ENCODE measurements at regions not wholly inside any gene's neighbourhood (a gene's known extent, or its start where the extent isn't known, plus 50 kb on each side); places are given as distances from the start of the nearest gene placed in this dataset.

- in situ Hi-C loops (cut with HindIII; ENCODE audit: low pct_ligation_motif_present, low pct_unique_long_range_greater_than_20kb, low sequenced_read_pairs): no loop called here
- no peak for DNase-seq
These were observed 254.1 kb upstream of the IRX4 start for GRCh38 chr5:2136728-2137333.

- DNase-seq: no peak
- in situ Hi-C loops (cut with HindIII; ENCODE audit: low pct_ligation_motif_present, low pct_unique_long_range_greater_than_20kb, low sequenced_read_pairs): no loop called here
These were observed 253.1 kb upstream of the IRX4 start for GRCh38 chr5:2135833-2136232.

- in situ Hi-C loops (cut with HindIII; ENCODE audit: low pct_ligation_motif_present, low pct_unique_long_range_greater_than_20kb, low sequenced_read_pairs): no loop called here
These were observed 252.6 kb upstream of the IRX4 start for GRCh38 chr5:2135354-2135753.

GRCh38 chr5:2134543-2135292 lies 252.0 kb upstream of the IRX4 start:
- in situ Hi-C loops (cut with HindIII; ENCODE audit: low pct_ligation_motif_present, low pct_unique_long_range_greater_than_20kb, low sequenced_read_pairs): no loop called here
- no peak for DNase-seq

More at GRCh38 chr5:2135354-2135753, 252.6 kb upstream of the IRX4 start:
- no peak for DNase-seq

GRCh38 chr5:2133936-2134335 lies 251.2 kb upstream of the IRX4 start:
- DNase-seq: no peak
- in situ Hi-C loops (cut with HindIII; ENCODE audit: low pct_ligation_motif_present, low pct_unique_long_range_greater_than_20kb, low sequenced_read_pairs): no loop called here

GRCh38 chr5:2133080-2133479 lies 250.4 kb upstream of the IRX4 start:
- in situ Hi-C loops (cut with HindIII; ENCODE audit: low pct_ligation_motif_present, low pct_unique_long_range_greater_than_20kb, low sequenced_read_pairs): no loop called here

GRCh38 chr5:2132497-2132847 lies 249.7 kb upstream of the IRX4 start:
- in situ Hi-C loops (cut with HindIII; ENCODE audit: low pct_ligation_motif_present, low pct_unique_long_range_greater_than_20kb, low sequenced_read_pairs): no loop called here
- DNase-seq: no peak

More at GRCh38 chr5:2133080-2133479, 250.4 kb upstream of the IRX4 start:
- no peak for DNase-seq

GRCh38 chr5:2131826-2132496 lies 249.2 kb upstream of the IRX4 start:
- no peak for DNase-seq
- in situ Hi-C loops (cut with HindIII; ENCODE audit: low pct_ligation_motif_present, low pct_unique_long_range_greater_than_20kb, low sequenced_read_pairs): no loop called here

GRCh38 chr5:2131196-2131595 lies 248.5 kb upstream of the IRX4 start:
- no peak for DNase-seq
- in situ Hi-C loops (cut with HindIII; ENCODE audit: low pct_ligation_motif_present, low pct_unique_long_range_greater_than_20kb, low sequenced_read_pairs): no loop called here

- in situ Hi-C loops (cut with HindIII; ENCODE audit: low pct_ligation_motif_present, low pct_unique_long_range_greater_than_20kb, low sequenced_read_pairs): no loop called here
- DNase-seq: no peak
These were observed 247.6 kb upstream of the IRX4 start for GRCh38 chr5:2130361-2130760.

- in situ Hi-C loops (cut with HindIII; ENCODE audit: low pct_ligation_motif_present, low pct_unique_long_range_greater_than_20kb, low sequenced_read_pairs): no loop called here
These were observed 247.0 kb upstream of the IRX4 start for GRCh38 chr5:2129568-2130272.

GRCh38 chr5:2128686-2129355 lies 246.1 kb upstream of the IRX4 start:
- in situ Hi-C loops (cut with HindIII; ENCODE audit: low pct_ligation_motif_present, low pct_unique_long_range_greater_than_20kb, low sequenced_read_pairs): no loop called here
- DNase-seq: no peak

More at GRCh38 chr5:2129568-2130272, 247.0 kb upstream of the IRX4 start:
- DNase-seq: no peak

GRCh38 chr5:2126512-2126911 lies 243.8 kb upstream of the IRX4 start:
- no peak for DNase-seq
- in situ Hi-C loops (cut with HindIII; ENCODE audit: low pct_ligation_motif_present, low pct_unique_long_range_greater_than_20kb, low sequenced_read_pairs): no loop called here

- in situ Hi-C loops (cut with HindIII; ENCODE audit: low pct_ligation_motif_present, low pct_unique_long_range_greater_than_20kb, low sequenced_read_pairs): no loop called here
These were observed 243.2 kb upstream of the IRX4 start for GRCh38 chr5:2125901-2126265.

GRCh38 chr5:2125171-2125900 lies 242.6 kb upstream of the IRX4 start:
- in situ Hi-C loops (cut with HindIII; ENCODE audit: low pct_ligation_motif_present, low pct_unique_long_range_greater_than_20kb, low sequenced_read_pairs): no loop called here
- DNase-seq: no peak

More at GRCh38 chr5:2125901-2126265, 243.2 kb upstream of the IRX4 start:
- no peak for DNase-seq

- DNase-seq: no peak
- in situ Hi-C loops (cut with HindIII; ENCODE audit: low pct_ligation_motif_present, low pct_unique_long_range_greater_than_20kb, low sequenced_read_pairs): no loop called here
These were observed 241.9 kb upstream of the IRX4 start for GRCh38 chr5:2124434-2125170.

- in situ Hi-C loops (cut with HindIII; ENCODE audit: low pct_ligation_motif_present, low pct_unique_long_range_greater_than_20kb, low sequenced_read_pairs): no loop called here
- DNase-seq: no peak
These were observed 241.1 kb upstream of the IRX4 start for GRCh38 chr5:2123874-2124273.
